ENCODE measurements at regions not wholly inside any gene's neighbourhood (a gene's known extent, or its start where the extent isn't known, plus 50 kb on each side); places are given as distances from the start of the nearest gene placed in this dataset.

DNA sequence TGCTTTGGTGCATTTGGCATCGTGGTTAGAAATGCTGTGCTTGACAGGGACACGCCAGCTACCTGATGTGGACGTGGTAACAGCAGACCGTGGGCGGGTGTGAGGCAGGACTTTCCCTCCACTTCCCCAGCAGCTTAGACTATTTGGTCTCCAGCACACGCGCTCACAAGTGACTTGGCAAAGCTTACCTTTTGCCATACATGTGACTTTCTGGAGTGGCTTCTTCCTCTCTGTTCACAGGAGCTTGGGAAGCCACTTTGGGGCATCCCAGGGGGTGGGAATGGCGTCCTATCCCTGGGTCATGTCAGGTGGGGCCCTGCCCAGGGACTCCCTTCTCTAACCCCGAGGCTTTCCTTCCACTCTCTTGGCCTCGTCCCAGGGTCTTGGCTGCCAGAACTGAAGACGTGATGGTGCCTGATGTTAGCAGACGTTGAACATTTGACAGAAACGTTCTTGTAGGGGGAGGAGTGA, 228.7 kb upstream of the KLF6 start:
- Histone ChIP-seq H3K36me3 (no peaks in the 10 kb centered on the region), H3K4me1 (peaks cover 0 to 10% (median 2%) of the 10 kb centered on the region in 6 donors), H3K27me3 (replicated peaks in 1 of 7) (no peaks in the 10 kb centered on the region), H3K9me3 (no peaks in the 10 kb centered on the region), H3K27ac (no peak overlapping the region), H3K4me3 (no peak overlapping the region)
- no peak for DNase-seq
- no peak for TF ChIP-seq CTCF (IDR thresholded peaks at IDR 0.05 in 8 of 11, conservative IDR thresholded peaks at IDR 0.05 in 3 of 11)
- TF ChIP-seq POLR2AphosphoS5 (IDR thresholded peaks at IDR 0.05) = no peak
- TF ChIP-seq POLR2A (IDR thresholded peaks at IDR 0.05) = no peak
- intact Hi-C loops (cut with DNase I; ENCODE audit: low total_unique reads) = no loop called here
- 58 to 75% (median 65%) methylated on average over 13 of the region's 13 CpGs for WGBS, 5 donors

DNA sequence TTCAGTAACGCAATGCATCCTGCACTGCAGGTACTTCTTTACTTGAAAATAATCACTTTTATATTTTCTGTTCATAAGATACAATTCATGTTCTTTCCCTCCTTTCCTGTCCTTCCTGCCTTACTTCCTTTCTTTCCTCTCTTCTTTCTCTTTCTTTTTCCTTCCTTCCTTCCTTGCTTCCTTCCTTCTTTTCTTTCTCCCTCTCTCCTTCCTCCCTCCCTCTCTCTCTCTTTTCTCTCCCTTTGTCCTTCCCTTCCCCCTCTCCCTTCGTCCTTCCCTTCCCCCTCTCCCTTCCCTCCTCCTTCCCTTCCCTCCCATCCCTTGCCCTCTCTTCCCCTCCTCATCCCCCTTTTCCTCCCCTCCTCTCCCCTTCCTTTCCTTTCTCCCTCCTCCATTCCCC, 227.8 kb upstream of the KLF6 start:
- no peak overlapping the region for H3K27ac ChIP-seq
- no peaks in the 10 kb centered on the region for H3K36me3 ChIP-seq
- H3K4me3 ChIP-seq = no peak overlapping the region
- no peaks in the 10 kb centered on the region for H3K9me3 ChIP-seq
- intact Hi-C loops (cut with DNase I; ENCODE audit: low total_unique reads) = no loop called here
- no peaks in the 10 kb centered on the region for H3K27me3 ChIP-seq (replicated peaks in 1 of 7)
- peaks cover 0 to 10% (median 2%) of the 10 kb centered on the region in 6 donors for H3K4me1 ChIP-seq
- DNase-seq = no peak
- WGBS, 5 donors = 74 to 88% (median 84%) methylated on average over 2 of the region's 2 CpGs
- TF ChIP-seq POLR2AphosphoS5 (IDR thresholded peaks at IDR 0.05) = no peak
- no peak for TF ChIP-seq CTCF (IDR thresholded peaks at IDR 0.05 in 8 of 11, conservative IDR thresholded peaks at IDR 0.05 in 3 of 11)
- no peak for TF ChIP-seq POLR2A (IDR thresholded peaks at IDR 0.05)

DNA sequence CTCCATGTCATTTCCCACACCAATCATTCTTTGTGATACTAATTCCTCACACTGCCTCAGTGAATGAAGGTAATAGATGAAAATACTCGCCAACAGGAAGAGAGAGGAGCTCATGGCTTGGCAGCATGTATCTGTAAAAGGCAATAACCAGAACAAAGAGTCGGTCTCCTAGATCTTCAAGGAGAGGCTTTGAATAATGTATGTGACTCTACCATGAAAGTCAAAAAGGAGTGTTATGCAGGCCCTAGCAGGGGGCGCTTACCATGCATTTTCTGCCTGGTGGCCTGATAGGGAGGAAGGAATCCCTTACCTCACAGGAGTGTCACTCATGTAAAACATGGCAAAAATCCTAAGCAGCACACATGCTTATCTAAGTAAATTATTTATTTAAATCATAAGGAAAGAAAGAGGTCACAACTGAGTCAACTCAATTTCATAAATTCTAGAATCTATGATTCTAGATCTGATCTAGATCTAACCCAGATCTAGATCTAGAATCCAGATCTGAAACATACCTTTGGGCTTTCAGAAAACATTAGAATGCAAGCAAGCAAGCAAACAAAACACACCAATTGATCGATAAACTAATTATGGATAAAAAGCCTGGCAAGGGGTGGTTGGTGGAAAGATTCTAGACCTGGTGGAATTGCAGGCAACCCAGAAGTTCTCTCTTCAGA, 226.3 kb upstream of the KLF6 start:
- no peak overlapping the region for H3K27ac ChIP-seq
- no peaks in the 10 kb centered on the region for H3K9me3 ChIP-seq
- no peaks in the 10 kb centered on the region for H3K27me3 ChIP-seq (replicated peaks in 1 of 7)
- peaks cover 0 to 10% (median 2%) of the 10 kb centered on the region in 6 donors for H3K4me1 ChIP-seq
- no peak for DNase-seq
- 80 to 97% (median 93%) methylated on average over 4 of the region's 4 CpGs for WGBS, 5 donors
- TF ChIP-seq POLR2A (IDR thresholded peaks at IDR 0.05) (no peak), CTCF (IDR thresholded peaks at IDR 0.05 in 8 of 11, conservative IDR thresholded peaks at IDR 0.05 in 3 of 11) (no peak), POLR2AphosphoS5 (IDR thresholded peaks at IDR 0.05) (no peak)
- intact Hi-C loops (cut with DNase I; ENCODE audit: low total_unique reads) = no loop called here
- H3K4me3 ChIP-seq = no peak overlapping the region
- no peaks in the 10 kb centered on the region for H3K36me3 ChIP-seq

DNA sequence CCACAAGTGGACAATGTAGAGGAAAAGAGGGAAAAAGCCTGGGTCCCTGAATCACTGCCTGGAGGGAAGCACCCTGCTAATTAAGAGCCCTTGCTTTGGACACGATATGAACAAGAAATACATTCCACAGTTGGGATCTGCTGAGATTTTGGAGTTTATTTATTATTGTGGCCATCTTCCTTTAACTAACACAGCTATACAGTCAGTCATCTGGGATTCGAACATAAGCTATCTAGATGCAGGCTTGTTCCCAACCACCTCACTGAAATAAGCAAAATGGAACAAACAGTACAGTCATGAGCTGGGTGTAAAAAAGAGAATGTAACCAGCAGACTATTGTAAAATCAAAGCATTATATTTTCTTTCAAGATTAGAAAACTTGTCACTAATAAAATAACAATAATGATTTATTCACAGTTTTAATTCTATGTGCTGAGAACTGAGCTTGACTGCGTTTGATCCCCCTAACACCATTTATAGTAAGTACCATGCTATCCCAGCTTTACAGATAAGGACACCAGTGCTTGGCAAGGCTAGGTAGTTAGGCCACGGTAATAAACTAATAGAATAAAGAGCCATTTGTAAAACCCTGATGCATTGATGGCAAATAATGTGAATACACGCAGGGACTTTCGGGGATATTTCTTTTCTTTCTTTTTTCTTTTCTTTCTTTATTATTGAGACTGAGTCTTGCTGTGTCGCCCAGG, 223.8 kb upstream of the KLF6 start:
- Histone ChIP-seq H3K27me3 (replicated peaks in 1 of 7) (no peaks in the 10 kb centered on the region), H3K9me3 (no peaks in the 10 kb centered on the region), H3K4me1 (peaks cover 0 to 17% (median 2%) of the 10 kb centered on the region in 6 donors), H3K36me3 (no peaks in the 10 kb centered on the region), H3K4me3 (no peak overlapping the region), H3K27ac (no peak overlapping the region)
- DNase-seq = no peak
- no peak for TF ChIP-seq CTCF (IDR thresholded peaks at IDR 0.05 in 8 of 11, conservative IDR thresholded peaks at IDR 0.05 in 3 of 11)
- TF ChIP-seq POLR2AphosphoS5 (IDR thresholded peaks at IDR 0.05) = no peak
- TF ChIP-seq POLR2A (IDR thresholded peaks at IDR 0.05) = no peak
- intact Hi-C loops (cut with DNase I; ENCODE audit: low total_unique reads) = no loop called here
- 92 to 98% (median 95%) methylated on average over 7 of the region's 7 CpGs for whole genome bisulfite sequencing, 5 donors
